ENCODE measurements at regions not wholly inside any gene's neighbourhood (a gene's known extent, or its start where the extent isn't known, plus 50 kb on each side); places are given as distances from the start of the nearest gene placed in this dataset.

- TF ChIP-seq CTCF (IDR thresholded peaks at IDR 0.05; ENCODE audit: low read length): no peak
- no peak for TF ChIP-seq EZH2 (optimal IDR thresholded peaks at IDR 0.05; ENCODE audit: low read depth, low read length)
- TF ChIP-seq EZH2phosphoT487 (IDR thresholded peaks at IDR 0.05; ENCODE audit: low read length): no peak
Measured at GRCh38 chr2:84281510-84281909, 177.6 kb downstream of the SUCLG1 start.
